ENCODE measurements at regions not wholly inside any gene's neighbourhood (a gene's known extent, or its start where the extent isn't known, plus 50 kb on each side); places are given as distances from the start of the nearest gene placed in this dataset.
"Not testable (repeated sequence)": the region's sequence is repeated elsewhere in the genome, so short reads cannot be mapped to it uniquely, and the experiment has no call there.

- no peaks in the 10 kb centered on the region for H3K9me2 ChIP-seq (replicated peaks; ENCODE audit: low read depth, low read length)
- peaks cover 44% of the 10 kb centered on the region for H3K4me1 ChIP-seq (ENCODE audit: insufficient read depth, low read length, poor library complexity, severe bottlenecking)
- H3K4me3 ChIP-seq (ENCODE audit: low read length, poor library complexity, severe bottlenecking), result no peak overlapping the region
- H3K36me3 ChIP-seq (ENCODE audit: insufficient read depth, low read length), result no peaks in the 10 kb centered on the region
- H3F3A ChIP-seq (ENCODE audit: low read depth), result peaks cover 12% of the 10 kb centered on the region; the same call in 1 of the 2 replicates
- no peak overlapping the region for H3K9ac ChIP-seq (ENCODE audit: low read depth, low read length, poor library complexity, severe bottlenecking)
- no peak overlapping the region for H2AFZ ChIP-seq (ENCODE audit: low read length)
- H3K27me3 ChIP-seq (ENCODE audit: insufficient read depth, low read length, poor library complexity, severe bottlenecking), result no peaks in the 10 kb centered on the region
- H3K4me2 ChIP-seq (ENCODE audit: low read depth, low read length, poor library complexity, severe bottlenecking), result no peak overlapping the region
- no peaks in the 10 kb centered on the region for H3K79me2 ChIP-seq (ENCODE audit: insufficient read depth, low read length)
- H3K9me3 ChIP-seq (ENCODE audit: insufficient read depth, low read depth, low read length), result no peaks in the 10 kb centered on the region
- no peaks in the 10 kb centered on the region for H4K20me1 ChIP-seq (ENCODE audit: insufficient read depth, low read length, poor library complexity, severe bottlenecking)
- TF ChIP-seq EZH2phosphoT487 (IDR thresholded peaks at IDR 0.05; ENCODE audit: borderline replicate concordance), result no peak
- TF ChIP-seq CTCF (conservative IDR thresholded peaks at IDR 0.05; ENCODE audit: low read length), result peak; percentile 49
Observed at GRCh38 chr9:3647652-3648051, 121.9 kb upstream of the RFX3 start.

GRCh38 chr9:3646226-3646625 is 120.4 kb upstream of the RFX3 start:
- H3K79me2 ChIP-seq (ENCODE audit: insufficient read depth, low read length), result no peaks in the 10 kb centered on the region
- H3K4me1 ChIP-seq (ENCODE audit: insufficient read depth, low read length, poor library complexity, severe bottlenecking), result peaks cover 30% of the 10 kb centered on the region
- no peaks in the 10 kb centered on the region for H4K20me1 ChIP-seq (ENCODE audit: insufficient read depth, low read length, poor library complexity, severe bottlenecking)
- no peak overlapping the region for H3K9ac ChIP-seq (ENCODE audit: low read depth, low read length, poor library complexity, severe bottlenecking)
- H2AFZ ChIP-seq (ENCODE audit: low read length), result 0 out of 2 replicates have a peak overlapping the region, but pooled peaks have one; percentile 2
- TF ChIP-seq EZH2phosphoT487 (IDR thresholded peaks at IDR 0.05; ENCODE audit: borderline replicate concordance) (no peak), CTCF (conservative IDR thresholded peaks at IDR 0.05; ENCODE audit: low read length) (no peak)
- H3K4me3 ChIP-seq (ENCODE audit: low read length, poor library complexity, severe bottlenecking), result no peak overlapping the region
- peaks cover 6% of the 10 kb centered on the region; the same call in 1 of the 2 replicates for H3F3A ChIP-seq (ENCODE audit: low read depth)
- H3K4me2 ChIP-seq (ENCODE audit: low read depth, low read length, poor library complexity, severe bottlenecking), result no peak overlapping the region
- H3K36me3 ChIP-seq (ENCODE audit: insufficient read depth, low read length), result no peaks in the 10 kb centered on the region
- no peaks in the 10 kb centered on the region for H3K27me3 ChIP-seq (ENCODE audit: insufficient read depth, low read length, poor library complexity, severe bottlenecking)
- no peaks in the 10 kb centered on the region for H3K9me2 ChIP-seq (replicated peaks; ENCODE audit: low read depth, low read length)
- no peaks in the 10 kb centered on the region for H3K9me3 ChIP-seq (ENCODE audit: insufficient read depth, low read depth, low read length)

GRCh38 chr9:3642075-3642474 is 116.3 kb upstream of the RFX3 start:
- H2AFZ ChIP-seq (ENCODE audit: low read length); H3K4me1 ChIP-seq (ENCODE audit: insufficient read depth, low read length, poor library complexity, severe bottlenecking); H3K4me2 ChIP-seq (ENCODE audit: low read depth, low read length, poor library complexity, severe bottlenecking); H3F3A ChIP-seq (ENCODE audit: low read depth); H3K9me3 ChIP-seq (ENCODE audit: insufficient read depth, low read depth, low read length); H3K36me3 ChIP-seq (ENCODE audit: insufficient read depth, low read length); H3K9ac ChIP-seq (ENCODE audit: low read depth, low read length, poor library complexity, severe bottlenecking); H3K9me2 ChIP-seq (replicated peaks; ENCODE audit: low read depth, low read length); H3K79me2 ChIP-seq (ENCODE audit: insufficient read depth, low read length); H3K27me3 ChIP-seq (ENCODE audit: insufficient read depth, low read length, poor library complexity, severe bottlenecking); H4K20me1 ChIP-seq (ENCODE audit: insufficient read depth, low read length, poor library complexity, severe bottlenecking); H3K4me3 ChIP-seq (ENCODE audit: low read length, poor library complexity, severe bottlenecking): not testable (repeated sequence)

- Histone ChIP-seq H3F3A (ENCODE audit: low read depth) (no peaks in the 10 kb centered on the region), H3K4me1 (ENCODE audit: insufficient read depth, low read length, poor library complexity, severe bottlenecking) (no peaks in the 10 kb centered on the region), H4K20me1 (ENCODE audit: insufficient read depth, low read length, poor library complexity, severe bottlenecking) (no peaks in the 10 kb centered on the region), H3K9me3 (ENCODE audit: insufficient read depth, low read depth, low read length) (no peaks in the 10 kb centered on the region), H3K27me3 (ENCODE audit: insufficient read depth, low read length, poor library complexity, severe bottlenecking) (no peaks in the 10 kb centered on the region), H3K79me2 (ENCODE audit: insufficient read depth, low read length) (no peaks in the 10 kb centered on the region), H3K36me3 (ENCODE audit: insufficient read depth, low read length) (no peaks in the 10 kb centered on the region), H3K4me3 (ENCODE audit: low read length, poor library complexity, severe bottlenecking) (no peak overlapping the region), H3K9me2 (replicated peaks; ENCODE audit: low read depth, low read length) (no peaks in the 10 kb centered on the region), H2AFZ (ENCODE audit: low read length) (no peak overlapping the region), H3K9ac (ENCODE audit: low read depth, low read length, poor library complexity, severe bottlenecking) (no peak overlapping the region), H3K4me2 (ENCODE audit: low read depth, low read length, poor library complexity, severe bottlenecking) (no peak overlapping the region)
- TF ChIP-seq CTCF (conservative IDR thresholded peaks at IDR 0.05; ENCODE audit: low read length) (no peak), EZH2phosphoT487 (IDR thresholded peaks at IDR 0.05; ENCODE audit: borderline replicate concordance) (no peak)
Observed at GRCh38 chr9:3629495-3629894, 103.7 kb upstream of the RFX3 start.

Data from Loucy (cell line).